Prostate gland (tissue), 2 donors: ENCODE measurements at regions not wholly inside any gene's neighbourhood (a gene's known extent, or its start where the extent isn't known, plus 50 kb on each side); places are given as distances from the start of the nearest gene placed in this dataset.

Experiments used
- DNase-seq: peaks from one replicate; pipeline ENCODE4 v3.0.0-alpha.2; 2019; ENCODE audit warnings: low spot score
- H3K27ac ChIP-seq, 2 donors: fragments of 200-600 bp; sonication (generic); 2 replicates each; pipeline ENCODE4 v1.5.1; 2017 to 2019
- H3K27me3 ChIP-seq: fragments of 200-600 bp; sonication (generic); replicated peaks from 2 replicates; pipeline ENCODE4 v1.5.1; 2019; ENCODE audit not compliant: insufficient read depth
- H3K36me3 ChIP-seq, 2 donors: fragments of 200-600 bp; sonication (generic); 1 replicate in 1 of 2; 2 replicates in 1 of 2; pipeline versions ENCODE4 v1.5.1 to v1.8.1; 2017 to 2019
- H3K4me1 ChIP-seq: fragments of 200-600 bp; sonication (generic); replicated peaks from 2 replicates; pipeline ENCODE4 v1.5.1; 2019
- H3K4me3 ChIP-seq, 2 donors: fragments of 200-600 bp; sonication (generic); 2 replicates each; pipeline ENCODE4 v1.5.1; 2017 to 2019
- H3K9me3 ChIP-seq: fragments of 200-600 bp; sonication (generic); 2 replicates; pipeline ENCODE4 v1.5.1; 2017
- POLR2A ChIP-seq: fragments of 450-650 bp; IDR thresholded peaks from one replicate; pipeline ENCODE4 v1.6.1; 2016; ENCODE audit warnings: antibody characterized with exemption, mild to moderate bottlenecking
- POLR2AphosphoS5 ChIP-seq: sonication (generic); formaldehyde crosslinking; IDR thresholded peaks from one replicate; pipeline ENCODE4 v1.6.1; 2017; ENCODE audit warnings: antibody characterized with exemption
- WGBS: methylation state at CpG from one replicate; pipeline ENCODE4 v1.1.5; 2018; 5-methylcytosine and 5-hydroxymethylcytosine counted together
- intact Hi-C: fragments of 100-400 bp; cut with DNase I; formaldehyde crosslinking; loops from one replicate; pipeline ENCODE4 v1.14.2; 2022
- TF ChIP-seq, protein P1 (sequence below), 4 experiments: fragments of 200-600 bp in 2 of 4; fragments of 450-650 bp in 2 of 4; sonication (generic) in 2 of 4; IDR thresholded peaks; 1 replicate in 3 of 4; 2 replicates in 1 of 4; pipeline ENCODE4 v1.5.1; 2016 to 2019; ENCODE audit warnings: antibody characterized with exemption in 4 of 4, mild to moderate bottlenecking in 2 of 4, moderate library complexity in 2 of 4

DNA sequence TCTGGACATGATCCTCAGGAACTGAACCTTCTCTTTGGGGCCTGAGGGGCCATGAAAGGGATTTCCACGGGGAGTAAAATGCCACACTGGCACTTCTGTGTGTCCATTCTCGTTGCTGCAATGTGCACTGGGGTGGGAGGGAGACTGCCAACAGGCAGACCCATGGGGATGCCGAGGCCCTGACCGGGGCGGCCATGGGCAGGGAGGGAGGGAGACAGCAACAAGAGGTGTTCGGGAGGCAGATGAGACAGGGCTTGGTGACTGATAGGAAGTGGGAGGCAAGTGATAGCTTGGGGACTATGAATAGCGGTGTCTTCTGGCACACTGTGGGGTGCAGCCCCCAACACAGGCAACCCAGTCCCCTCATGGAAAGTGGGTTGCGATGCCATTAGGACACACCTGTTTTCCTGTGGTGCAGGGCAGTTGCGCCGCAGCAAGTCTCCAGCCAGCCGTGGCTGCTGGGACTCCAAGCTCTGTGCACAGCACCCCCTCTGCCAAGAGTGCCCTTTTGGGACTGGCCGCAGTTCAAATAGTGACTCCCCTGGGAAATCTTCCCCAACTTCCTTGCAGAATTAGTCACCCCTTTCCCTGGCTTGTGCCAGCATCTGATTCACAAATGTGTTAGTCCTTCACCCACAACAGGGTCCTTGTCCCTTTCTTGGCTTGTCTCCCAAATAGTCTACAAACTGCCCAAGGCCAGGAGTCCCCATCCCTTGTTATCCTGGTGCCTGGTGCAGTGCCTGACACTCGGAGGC, 88.8 kb downstream of the CHST1 start:
- Histone ChIP-seq H3K27me3 (no peaks in the 10 kb centered on the region), H3K27ac (no peak overlapping the region), H3K36me3 (no peaks in the 10 kb centered on the region), H3K4me3 (no peak overlapping the region), H3K4me1 (no peaks in the 10 kb centered on the region), H3K9me3 (no peaks in the 10 kb centered on the region)
- TF ChIP-seq POLR2AphosphoS5: no peak
- TF ChIP-seq, protein P1, sequence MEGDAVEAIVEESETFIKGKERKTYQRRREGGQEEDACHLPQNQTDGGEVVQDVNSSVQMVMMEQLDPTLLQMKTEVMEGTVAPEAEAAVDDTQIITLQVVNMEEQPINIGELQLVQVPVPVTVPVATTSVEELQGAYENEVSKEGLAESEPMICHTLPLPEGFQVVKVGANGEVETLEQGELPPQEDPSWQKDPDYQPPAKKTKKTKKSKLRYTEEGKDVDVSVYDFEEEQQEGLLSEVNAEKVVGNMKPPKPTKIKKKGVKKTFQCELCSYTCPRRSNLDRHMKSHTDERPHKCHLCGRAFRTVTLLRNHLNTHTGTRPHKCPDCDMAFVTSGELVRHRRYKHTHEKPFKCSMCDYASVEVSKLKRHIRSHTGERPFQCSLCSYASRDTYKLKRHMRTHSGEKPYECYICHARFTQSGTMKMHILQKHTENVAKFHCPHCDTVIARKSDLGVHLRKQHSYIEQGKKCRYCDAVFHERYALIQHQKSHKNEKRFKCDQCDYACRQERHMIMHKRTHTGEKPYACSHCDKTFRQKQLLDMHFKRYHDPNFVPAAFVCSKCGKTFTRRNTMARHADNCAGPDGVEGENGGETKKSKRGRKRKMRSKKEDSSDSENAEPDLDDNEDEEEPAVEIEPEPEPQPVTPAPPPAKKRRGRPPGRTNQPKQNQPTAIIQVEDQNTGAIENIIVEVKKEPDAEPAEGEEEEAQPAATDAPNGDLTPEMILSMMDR (IDR thresholded peaks at IDR 0.05): no peak
- no peak for TF ChIP-seq POLR2A
- DNase-seq: no peak
- intact Hi-C loops: no loop called here
- WGBS: 80% methylated on average over 13 of the region's 13 CpGs

DNA sequence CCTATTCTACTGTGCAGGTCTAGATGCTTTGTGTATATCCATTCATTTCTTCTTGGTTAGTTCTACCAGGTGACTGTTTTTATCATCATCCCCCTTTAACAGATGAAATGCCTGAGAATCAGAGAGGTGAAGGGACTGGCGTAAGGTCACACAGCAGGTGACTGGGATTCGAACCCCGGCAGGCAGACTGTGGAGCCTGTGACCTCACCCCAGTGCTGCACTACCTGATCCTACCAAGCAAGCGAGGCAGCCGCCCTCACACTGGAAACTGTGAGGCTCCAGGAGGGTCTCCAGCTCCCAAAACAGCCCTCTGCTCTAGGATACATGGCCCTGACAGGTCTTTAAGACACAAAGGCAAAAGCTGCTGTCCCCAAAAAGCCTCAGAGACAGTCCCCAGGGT, 91.7 kb downstream of the CHST1 start:
- DNase-seq: no peak
- Histone ChIP-seq H3K9me3 (no peaks in the 10 kb centered on the region), H3K27ac (no peak overlapping the region), H3K27me3 (no peaks in the 10 kb centered on the region), H3K4me1 (no peaks in the 10 kb centered on the region), H3K36me3 (no peaks in the 10 kb centered on the region), H3K4me3 (no peak overlapping the region)
- 85% methylated on average over 5 of the region's 5 CpGs for WGBS
- intact Hi-C loops: no loop called here
- TF ChIP-seq, protein P1 (IDR thresholded peaks at IDR 0.05): no peak
- TF ChIP-seq POLR2A: no peak
- TF ChIP-seq POLR2AphosphoS5: no peak

DNA sequence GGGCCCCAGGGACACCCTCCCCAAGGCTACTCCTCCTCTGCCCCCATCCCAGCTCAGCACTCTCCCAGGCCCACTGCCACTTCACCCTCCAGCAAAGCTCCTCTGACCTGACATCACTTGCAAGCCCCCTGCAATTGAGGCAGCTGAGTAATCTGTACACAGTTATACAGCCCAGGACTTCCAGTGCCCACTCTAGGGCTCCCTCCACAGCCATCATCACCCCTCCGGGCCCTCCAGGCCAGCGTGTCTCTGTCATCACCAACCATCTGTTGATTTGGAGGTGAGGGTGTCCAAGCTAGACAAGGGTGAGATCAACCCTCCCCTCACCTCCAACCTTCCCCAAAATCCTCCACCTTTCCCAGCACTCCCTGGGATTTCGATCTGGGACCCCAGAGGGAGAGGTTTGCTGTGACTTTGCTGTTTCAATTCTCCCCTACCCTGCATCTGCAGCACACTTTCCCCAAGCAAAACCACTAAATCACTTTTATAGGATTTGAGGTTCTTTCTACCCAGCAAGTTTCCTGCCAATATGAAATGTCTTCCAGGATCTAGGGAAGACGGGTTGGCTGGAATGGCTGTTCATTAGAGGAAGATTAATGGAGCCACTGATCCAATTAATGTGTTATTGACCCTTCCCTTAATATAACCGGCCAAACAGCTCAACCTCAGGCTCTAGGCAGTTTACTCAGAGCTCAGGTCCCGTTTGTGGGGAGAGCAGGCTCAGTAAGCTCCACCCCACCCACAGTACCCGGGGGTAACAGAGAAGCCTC, 92.9 kb downstream of the CHST1 start:
- TF ChIP-seq, protein P1 (IDR thresholded peaks at IDR 0.05): no peak
- TF ChIP-seq POLR2A: no peak
- TF ChIP-seq POLR2AphosphoS5: no peak
- WGBS: 35% methylated on average over 7 of the region's 7 CpGs
- no peaks in the 10 kb centered on the region for H3K27me3 ChIP-seq

DNA sequence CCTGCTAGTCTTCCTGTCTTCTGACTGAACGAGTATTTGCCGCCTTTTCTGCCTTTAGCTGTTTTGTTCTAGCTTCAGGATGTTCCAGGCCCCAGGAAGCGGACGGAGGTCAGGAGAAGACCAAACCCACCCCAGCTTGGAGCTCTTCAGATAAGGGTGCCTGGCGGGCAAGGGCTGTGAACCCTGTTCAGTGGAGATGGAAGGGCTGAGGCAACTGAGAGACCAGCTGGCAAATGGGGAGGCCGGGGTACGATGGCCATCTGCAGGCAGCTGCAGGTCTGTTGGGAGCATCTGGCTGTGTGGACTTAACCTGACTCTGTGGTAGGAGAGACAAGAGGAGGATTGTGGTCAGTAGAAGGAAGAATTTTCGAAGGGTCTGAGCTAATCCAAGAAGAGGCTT, 95.6 kb downstream of the CHST1 start:
- H3K9me3 ChIP-seq: no peaks in the 10 kb centered on the region
- no peaks in the 10 kb centered on the region for H3K36me3 ChIP-seq
- no peak for DNase-seq
- H3K4me3 ChIP-seq: no peak overlapping the region
- no peaks in the 10 kb centered on the region for H3K27me3 ChIP-seq
- WGBS: 89% methylated on average over 8 of the region's 8 CpGs
- H3K4me1 ChIP-seq: no peaks in the 10 kb centered on the region
- no peak for TF ChIP-seq POLR2AphosphoS5
- TF ChIP-seq, protein P1 (IDR thresholded peaks at IDR 0.05): no peak
- intact Hi-C loops: no loop called here
- no peak overlapping the region for H3K27ac ChIP-seq

More for the DNA sequence above, 92.9 kb downstream of the CHST1 start:
- intact Hi-C loops: no loop called here
- Histone ChIP-seq H3K36me3 (no peaks in the 10 kb centered on the region), H3K27ac (no peak overlapping the region), H3K4me1 (no peaks in the 10 kb centered on the region), H3K9me3 (no peaks in the 10 kb centered on the region), H3K4me3 (no peak overlapping the region)
- no peak for DNase-seq

DNA sequence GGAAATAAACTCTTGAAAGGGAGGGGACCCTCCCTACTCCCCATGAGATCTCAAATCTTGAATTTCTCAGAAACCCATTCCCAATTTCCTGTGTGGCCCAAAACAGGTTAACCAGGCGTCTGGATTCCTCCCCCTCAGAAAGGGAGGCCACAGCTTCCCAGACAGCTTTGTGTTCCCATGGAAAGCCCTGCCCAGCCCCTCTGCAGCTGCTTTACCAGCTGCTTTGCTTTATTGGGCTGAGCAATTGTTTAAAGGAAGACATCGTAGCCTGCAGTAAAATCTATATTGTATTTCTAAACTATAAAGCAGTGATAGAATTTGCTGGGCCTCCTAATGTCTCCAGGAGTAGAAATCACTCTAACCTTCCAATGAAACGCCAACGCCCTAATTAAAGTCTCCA, 97.4 kb downstream of the CHST1 start:
- Histone ChIP-seq H3K27me3 (no peaks in the 10 kb centered on the region), H3K9me3 (no peaks in the 10 kb centered on the region), H3K4me3 (no peak overlapping the region), H3K4me1 (no peaks in the 10 kb centered on the region), H3K36me3 (no peaks in the 10 kb centered on the region), H3K27ac (no peak overlapping the region)
- 46% methylated on average over 4 of the region's 4 CpGs for WGBS
- no peak for DNase-seq
- intact Hi-C loops: no loop called here
- TF ChIP-seq POLR2AphosphoS5 (no peak), POLR2A (no peak)
- TF ChIP-seq, protein P1 (IDR thresholded peaks at IDR 0.05): no peak
